ENCODE measurements at regions not wholly inside any gene's neighbourhood (a gene's known extent, or its start where the extent isn't known, plus 50 kb on each side); places are given as distances from the start of the nearest gene placed in this dataset.

DNA sequence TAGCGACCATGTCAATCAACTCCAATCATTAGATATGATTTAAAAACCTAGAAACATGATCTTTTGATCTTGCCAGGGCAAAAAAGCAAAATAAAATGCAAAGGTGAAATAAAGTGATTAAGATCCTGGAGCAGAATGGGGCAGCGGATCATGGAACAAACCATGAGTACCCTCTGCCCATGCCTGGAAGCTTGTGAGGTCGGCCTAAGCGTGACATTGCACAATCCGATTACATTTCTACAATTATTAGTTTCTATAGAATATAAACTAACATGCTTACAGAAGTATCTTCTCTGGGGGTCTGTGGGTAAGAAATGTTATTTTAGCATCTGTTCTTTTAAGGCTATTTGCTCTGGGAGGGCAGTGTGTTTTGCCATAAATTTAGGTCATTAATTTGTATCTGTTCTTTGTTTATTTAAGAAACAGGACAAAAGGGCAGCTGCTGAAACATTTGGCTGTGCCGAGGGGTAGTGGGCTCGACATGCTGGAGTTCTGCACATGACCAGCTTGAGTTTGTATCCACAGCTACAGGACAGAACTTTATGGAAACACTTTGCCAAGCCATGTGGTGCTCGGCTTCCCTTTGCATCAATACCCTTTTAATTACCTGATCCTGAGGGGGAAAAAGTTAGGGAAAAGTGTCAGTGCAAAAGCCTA lies 55.9 kb downstream of the ZBTB18 start:
- no peaks in the 10 kb centered on the region for H3K9me3 ChIP-seq
- ATAC-seq (no peak), DNase-seq (no peak)
- no peaks in the 10 kb centered on the region for H3K4me1 ChIP-seq
- no peak overlapping the region for H3K4me3 ChIP-seq
- intact Hi-C loops (cut with DNase I), result no loop called here
- peaks cover 0 to 23% (median 0%) of the 10 kb centered on the region in 7 donors for H3K27me3 ChIP-seq
- no peak overlapping the region for H3K27ac ChIP-seq
- 81 to 85% methylated on average over 8 of the region's 8 CpGs for WGBS, 2 donors
- no peaks in the 10 kb centered on the region for H3K36me3 ChIP-seq
- TF ChIP-seq, protein P1, sequence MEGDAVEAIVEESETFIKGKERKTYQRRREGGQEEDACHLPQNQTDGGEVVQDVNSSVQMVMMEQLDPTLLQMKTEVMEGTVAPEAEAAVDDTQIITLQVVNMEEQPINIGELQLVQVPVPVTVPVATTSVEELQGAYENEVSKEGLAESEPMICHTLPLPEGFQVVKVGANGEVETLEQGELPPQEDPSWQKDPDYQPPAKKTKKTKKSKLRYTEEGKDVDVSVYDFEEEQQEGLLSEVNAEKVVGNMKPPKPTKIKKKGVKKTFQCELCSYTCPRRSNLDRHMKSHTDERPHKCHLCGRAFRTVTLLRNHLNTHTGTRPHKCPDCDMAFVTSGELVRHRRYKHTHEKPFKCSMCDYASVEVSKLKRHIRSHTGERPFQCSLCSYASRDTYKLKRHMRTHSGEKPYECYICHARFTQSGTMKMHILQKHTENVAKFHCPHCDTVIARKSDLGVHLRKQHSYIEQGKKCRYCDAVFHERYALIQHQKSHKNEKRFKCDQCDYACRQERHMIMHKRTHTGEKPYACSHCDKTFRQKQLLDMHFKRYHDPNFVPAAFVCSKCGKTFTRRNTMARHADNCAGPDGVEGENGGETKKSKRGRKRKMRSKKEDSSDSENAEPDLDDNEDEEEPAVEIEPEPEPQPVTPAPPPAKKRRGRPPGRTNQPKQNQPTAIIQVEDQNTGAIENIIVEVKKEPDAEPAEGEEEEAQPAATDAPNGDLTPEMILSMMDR (IDR thresholded peaks at IDR 0.05), result no peak

DNA sequence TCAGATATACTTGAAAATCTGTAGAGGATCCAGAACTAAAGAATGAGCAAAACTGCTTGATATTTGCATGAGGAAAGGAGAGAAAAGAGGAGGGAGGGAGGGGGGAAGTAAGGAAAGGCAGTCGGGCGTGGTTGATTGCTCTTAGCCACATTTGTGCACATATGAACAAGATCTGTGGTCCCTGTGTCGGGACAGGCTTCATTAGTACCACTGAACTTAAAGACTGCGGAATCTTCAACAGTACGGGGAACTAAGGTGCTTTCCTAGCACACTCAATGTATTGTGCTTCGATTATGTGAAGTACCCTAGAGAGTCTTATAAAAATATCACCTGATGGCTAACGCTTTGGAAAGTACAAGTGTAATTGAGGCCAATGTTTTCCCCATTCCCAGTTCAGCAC lies 59.9 kb downstream of the ZBTB18 start:
- Histone ChIP-seq H3K36me3 (no peaks in the 10 kb centered on the region), H3K4me1 (no peaks in the 10 kb centered on the region), H3K27ac (no peak overlapping the region), H3K9me3 (no peaks in the 10 kb centered on the region), H3K4me3 (no peak overlapping the region), H3K27me3 (peaks cover 0 to 9% (median 0%) of the 10 kb centered on the region in 7 donors)
- ATAC-seq (no peak), DNase-seq (no peak)
- TF ChIP-seq, protein P1 (IDR thresholded peaks at IDR 0.05), result no peak
- intact Hi-C loops (cut with DNase I), result no loop called here
- WGBS, 2 donors, result 84 to 88% methylated on average over 7 of the region's 7 CpGs

DNA sequence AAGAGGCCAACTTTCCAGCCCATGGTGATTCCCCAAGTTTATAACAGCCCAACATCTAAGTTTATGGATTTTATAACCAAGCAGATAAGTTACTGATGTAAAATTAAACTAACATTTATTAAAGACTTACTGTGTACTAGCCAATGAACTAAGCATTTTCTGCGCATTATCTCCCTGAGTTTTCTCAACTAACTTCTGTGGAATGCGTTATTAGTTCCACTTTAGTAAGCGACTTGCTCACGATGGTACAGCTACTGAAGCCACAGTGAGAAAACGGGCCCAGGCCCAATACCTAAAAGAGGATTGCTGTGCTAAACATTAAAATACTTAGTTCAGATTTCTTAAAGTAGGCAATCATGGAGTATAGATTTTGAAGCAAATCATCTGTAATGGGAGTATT lies 61.0 kb downstream of the ZBTB18 start:
- peaks cover 0 to 4% (median 0%) of the 10 kb centered on the region in 11 donors for H3K9me3 ChIP-seq
- no peaks in the 10 kb centered on the region for H3K36me3 ChIP-seq
- 94 to 95% methylated on average over 5 of the region's 5 CpGs for WGBS, 2 donors
- H3K4me3 ChIP-seq, result no peak overlapping the region
- peaks cover 0 to 9% (median 0%) of the 10 kb centered on the region in 7 donors for H3K27me3 ChIP-seq
- H3K27ac ChIP-seq, result no peak overlapping the region
- TF ChIP-seq, protein P1 (IDR thresholded peaks at IDR 0.05), result no peak
- DNase-seq, result no peak
- no peaks in the 10 kb centered on the region for H3K4me1 ChIP-seq
- no peak for ATAC-seq
- intact Hi-C loops (cut with DNase I), result no loop called here

DNA sequence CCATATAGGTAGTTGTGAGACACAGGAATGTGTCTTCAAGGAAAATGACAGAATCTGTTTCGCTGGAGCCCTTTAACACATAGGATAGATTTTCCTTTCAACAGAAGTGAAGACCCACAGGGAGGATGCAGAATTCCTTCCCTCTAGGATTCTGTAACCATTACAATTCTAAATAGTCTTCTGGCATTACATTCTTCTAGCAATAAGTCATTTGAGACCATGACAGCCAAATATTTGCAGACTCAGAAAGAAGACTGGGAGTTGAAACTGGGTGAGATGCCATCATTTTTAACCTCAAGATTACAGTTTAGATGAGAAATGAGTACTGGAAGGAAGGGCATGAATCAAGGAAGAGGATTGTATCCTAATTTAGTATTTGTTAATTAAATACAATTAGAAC lies 61.6 kb downstream of the ZBTB18 start:
- H3K4me1 ChIP-seq, result no peaks in the 10 kb centered on the region
- no peaks in the 10 kb centered on the region for H3K36me3 ChIP-seq
- peaks cover 0 to 4% (median 0%) of the 10 kb centered on the region in 11 donors for H3K9me3 ChIP-seq
- 83 to 85% methylated on average over 1 of the region's 1 CpG for WGBS, 2 donors
- peaks cover 0 to 13% (median 0%) of the 10 kb centered on the region in 7 donors for H3K27me3 ChIP-seq
- no peak overlapping the region for H3K4me3 ChIP-seq
- ATAC-seq (no peak), DNase-seq (no peak)
- intact Hi-C loops (cut with DNase I), result no loop called here
- TF ChIP-seq, protein P1 (IDR thresholded peaks at IDR 0.05), result no peak
- no peak overlapping the region for H3K27ac ChIP-seq
